Sigmoid colon (tissue), 6 donors: ENCODE measurements at regions not wholly inside any gene's neighbourhood (a gene's known extent, or its start where the extent isn't known, plus 50 kb on each side); places are given as distances from the start of the nearest gene placed in this dataset.

Experiments
- DNase-seq: peaks from one replicate; pipeline ENCODE4 v3.0.0-alpha.2; 2019
- H3K27ac ChIP-seq, 4 donors: fragments of 200-600 bp; sonication (generic); one replicate each; pipeline ENCODE4 v1.5.1; 2016 to 2019; ENCODE audit warnings: mild to moderate bottlenecking in 1 of 4
- H3K27me3 ChIP-seq, 3 donors: fragments of 200-600 bp; sonication (generic); one replicate each; pipeline ENCODE4 v1.5.1; 2019; ENCODE audit warnings: mild to moderate bottlenecking in 1 of 3
- H3K36me3 ChIP-seq, 4 donors: fragments of 200-600 bp; sonication (generic); one replicate each; pipeline ENCODE4 v1.5.1; 2016 to 2019
- H3K4me1 ChIP-seq, 4 donors: fragments of 200-600 bp; sonication (generic); one replicate each; pipeline ENCODE4 v1.5.1; 2017 to 2019
- H3K4me3 ChIP-seq, 4 donors: fragments of 200-600 bp; sonication (generic); one replicate each; pipeline ENCODE4 v1.5.1; 2017 to 2019; ENCODE audit warnings: mild to moderate bottlenecking in 2 of 4, moderate library complexity in 1 of 4
- H3K9me3 ChIP-seq, 4 donors: fragments of 200-600 bp in 3 of 4; sonication (generic) in 3 of 4; one replicate each; pipeline versions ENCODE4 v1.5.1 to v1.6.1; 2013 to 2019
- CTCF ChIP-seq, 4 experiments: fragments of 450-650 bp in 3 of 4; fragments of 200-600 bp in 1 of 4; IDR thresholded peaks; one replicate each; pipeline ENCODE4 v1.5.1; 2016 to 2019; ENCODE audit warnings: antibody characterized with exemption in 4 of 4, mild to moderate bottlenecking in 3 of 4, moderate library complexity in 2 of 4
- EP300 ChIP-seq, 4 donors: sonication (generic); formaldehyde crosslinking; IDR thresholded peaks; one replicate each; pipeline ENCODE4 v1.6.1; 2017; ENCODE audit warnings: antibody characterized with exemption in 4 of 4
- POLR2A ChIP-seq, 2 donors: fragments of 450-650 bp; IDR thresholded peaks; one replicate each; pipeline ENCODE4 v1.6.1; 2016; ENCODE audit warnings: antibody characterized with exemption in 2 of 2, mild to moderate bottlenecking in 2 of 2, moderate library complexity in 2 of 2
- POLR2AphosphoS5 ChIP-seq, 4 donors: sonication (generic); formaldehyde crosslinking; IDR thresholded peaks; one replicate each; pipeline ENCODE4 v1.6.1; 2017; ENCODE audit warnings: antibody characterized with exemption in 4 of 4
- WGBS, 2 donors: extraction: QIAGEN DNeasy Blood & Tissue Kit; methylation state at CpG; one replicate each; pipeline ENCODE4 v1.1.7; 2013; 5-methylcytosine and 5-hydroxymethylcytosine counted together
- intact Hi-C: fragments of 100-400 bp; cut with DNase I; formaldehyde crosslinking; loops from one replicate; pipeline ENCODE4 v1.15.1; 2023
- donor health status: healthy with polysubstance abuse.
- donor health status: healthy.

- Histone ChIP-seq H3K4me3 (no peak overlapping the region), H3K27me3 (no peaks in the 10 kb centered on the region), H3K27ac (no peak overlapping the region), H3K9me3 (no peaks in the 10 kb centered on the region), H3K36me3 (no peaks in the 10 kb centered on the region), H3K4me1 (no peaks in the 10 kb centered on the region)
- intact Hi-C loops: no loop called here
- DNase-seq: no peak
- 53 to 65% methylated on average over 2 of the region's 2 CpGs for WGBS, 2 donors
- TF ChIP-seq EP300 (IDR thresholded peaks at IDR 0.05) (no peak), POLR2AphosphoS5 (IDR thresholded peaks at IDR 0.05) (no peak), CTCF (IDR thresholded peaks at IDR 0.05) (no peak), POLR2A (IDR thresholded peaks at IDR 0.05) (no peak)
Measured at GRCh38 chr5:28517691-28518090, 1479.3 kb upstream of the CDH9 start.

DNA sequence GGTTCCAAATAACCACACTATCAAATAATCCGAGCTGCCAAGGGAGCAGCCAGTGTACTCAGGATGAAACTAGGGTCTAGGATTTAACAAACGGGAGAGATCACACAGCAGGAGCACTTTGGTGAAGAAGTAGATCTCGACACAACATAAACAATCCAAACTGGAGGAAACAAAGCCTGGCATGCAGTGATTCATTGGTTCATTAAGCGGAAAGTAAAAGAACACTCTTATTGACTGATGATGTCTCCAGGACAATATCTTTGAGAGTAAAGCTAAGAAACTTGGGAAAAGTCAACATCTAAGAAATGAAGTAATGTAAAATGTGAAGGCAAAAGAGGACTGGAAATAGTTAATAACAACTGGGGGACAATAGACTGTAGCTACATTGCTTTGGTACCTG lies 1478.3 kb upstream of the CDH9 start:
- Histone ChIP-seq H3K27ac (no peak overlapping the region), H3K36me3 (no peaks in the 10 kb centered on the region), H3K9me3 (no peaks in the 10 kb centered on the region), H3K27me3 (no peaks in the 10 kb centered on the region), H3K4me3 (no peak overlapping the region), H3K4me1 (no peaks in the 10 kb centered on the region)
- no peak for DNase-seq
- intact Hi-C loops: no loop called here
- TF ChIP-seq CTCF (IDR thresholded peaks at IDR 0.05) (no peak), POLR2A (IDR thresholded peaks at IDR 0.05) (no peak), POLR2AphosphoS5 (IDR thresholded peaks at IDR 0.05) (no peak), EP300 (IDR thresholded peaks at IDR 0.05) (no peak)
- 45 to 64% methylated on average over 4 of the region's 4 CpGs for WGBS, 2 donors

GRCh38 chr5:28512648-28513047 lies 1474.3 kb upstream of the CDH9 start:
- Histone ChIP-seq H3K27me3 (no peaks in the 10 kb centered on the region), H3K4me1 (no peaks in the 10 kb centered on the region), H3K4me3 (no peak overlapping the region), H3K9me3 (no peaks in the 10 kb centered on the region), H3K36me3 (no peaks in the 10 kb centered on the region), H3K27ac (no peak overlapping the region)
- TF ChIP-seq POLR2AphosphoS5 (IDR thresholded peaks at IDR 0.05) (no peak), CTCF (IDR thresholded peaks at IDR 0.05) (no peak), EP300 (IDR thresholded peaks at IDR 0.05) (no peak), POLR2A (IDR thresholded peaks at IDR 0.05) (no peak)
- DNase-seq: no peak
- 57 to 69% methylated on average over 4 of the region's 4 CpGs for WGBS, 2 donors
- intact Hi-C loops: no loop called here

DNA sequence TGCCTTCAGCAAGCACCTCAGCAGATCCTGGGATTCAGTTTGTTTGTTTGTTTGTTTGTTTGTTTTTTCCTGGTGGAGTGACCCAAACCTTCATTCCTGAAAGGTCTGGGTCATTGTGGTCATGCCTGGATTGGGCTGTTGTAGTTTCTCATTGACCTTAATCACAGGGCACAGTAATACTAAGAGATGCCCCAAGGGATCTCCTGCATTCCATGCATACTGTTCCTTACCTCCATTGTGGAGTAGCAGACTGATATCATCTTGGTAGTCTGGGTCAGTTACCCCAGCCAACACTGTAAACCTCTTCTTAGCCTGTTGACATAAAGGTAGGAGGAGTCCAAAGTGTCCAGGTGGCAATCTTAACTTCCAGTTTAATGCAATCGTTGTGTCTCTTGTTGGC lies 1466.7 kb upstream of the CDH9 start:
- no peaks in the 10 kb centered on the region for H3K4me1 ChIP-seq
- no peak for DNase-seq
- no peak overlapping the region for H3K27ac ChIP-seq
- WGBS, 2 donors: 40 to 78% methylated on average over 1 of the region's 1 CpG
- H3K9me3 ChIP-seq: no peaks in the 10 kb centered on the region
- intact Hi-C loops: no loop called here
- no peak overlapping the region for H3K4me3 ChIP-seq
- no peaks in the 10 kb centered on the region for H3K36me3 ChIP-seq
- no peak for TF ChIP-seq POLR2AphosphoS5 (IDR thresholded peaks at IDR 0.05)
- TF ChIP-seq POLR2A (IDR thresholded peaks at IDR 0.05): no peak
- no peak for TF ChIP-seq CTCF (IDR thresholded peaks at IDR 0.05)
- TF ChIP-seq EP300 (IDR thresholded peaks at IDR 0.05): no peak
- no peaks in the 10 kb centered on the region for H3K27me3 ChIP-seq

- H3K9me3 ChIP-seq: no peaks in the 10 kb centered on the region
- intact Hi-C loops: no loop called here
- no peak for TF ChIP-seq POLR2A (IDR thresholded peaks at IDR 0.05)
- no peak for TF ChIP-seq EP300 (IDR thresholded peaks at IDR 0.05)
- no peak for TF ChIP-seq CTCF (IDR thresholded peaks at IDR 0.05)
- TF ChIP-seq POLR2AphosphoS5 (IDR thresholded peaks at IDR 0.05): no peak
- H3K36me3 ChIP-seq: no peaks in the 10 kb centered on the region
- DNase-seq: no peak
- H3K27ac ChIP-seq: no peak overlapping the region
- H3K4me1 ChIP-seq: no peaks in the 10 kb centered on the region
- no peak overlapping the region for H3K4me3 ChIP-seq
- H3K27me3 ChIP-seq: no peaks in the 10 kb centered on the region
- 63 to 72% methylated on average over 2 of the region's 2 CpGs for WGBS, 2 donors
Measured at GRCh38 chr5:28500511-28500910, 1462.1 kb upstream of the CDH9 start.
